ENCODE measurements at regions not wholly inside any gene's neighbourhood (a gene's known extent, or its start where the extent isn't known, plus 50 kb on each side); places are given as distances from the start of the nearest gene placed in this dataset.

- no peak for DNase-seq
Measured at GRCh38 chr2:126774761-126775160, 118.8 kb downstream of the GYPC start.

DNA sequence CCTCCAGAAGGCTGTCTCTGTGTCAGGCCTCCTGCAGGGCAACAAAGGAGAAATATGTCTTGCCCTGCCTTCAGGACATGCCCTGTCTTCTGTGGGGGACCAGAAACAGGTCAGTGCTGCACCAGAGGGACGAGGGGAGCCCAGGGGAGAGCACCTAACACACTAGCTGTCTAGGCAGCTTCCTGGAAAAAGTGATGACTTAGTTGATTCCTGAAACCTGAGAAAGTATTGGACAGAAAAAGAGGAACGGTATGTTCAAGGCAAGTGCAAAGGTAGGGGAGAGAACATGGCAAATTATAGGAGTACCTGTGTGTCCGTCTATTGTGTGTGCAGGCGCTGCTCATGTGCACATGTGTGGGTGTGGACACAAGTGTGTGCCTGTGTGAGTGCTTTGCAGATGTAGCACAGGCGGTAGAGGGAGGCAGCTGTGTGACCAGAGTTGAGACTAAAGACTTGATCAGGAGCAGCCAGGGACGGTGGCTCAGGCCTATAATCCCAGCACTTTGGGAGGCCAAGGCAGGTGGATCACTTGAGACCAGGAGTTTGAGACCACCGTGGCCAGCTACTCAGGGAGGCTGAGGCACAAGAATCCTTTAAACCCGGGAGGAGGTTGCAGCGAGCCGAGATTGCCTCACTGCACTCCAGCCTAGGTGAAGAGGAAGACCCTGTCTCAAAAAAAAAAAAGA, 119.5 kb downstream of the GYPC start:
- DNase-seq: no peak

- DNase-seq: peak in 1 of 2 donors; percentile 12
Measured at GRCh38 chr2:126776255-126776654, 120.3 kb downstream of the GYPC start.

DNA sequence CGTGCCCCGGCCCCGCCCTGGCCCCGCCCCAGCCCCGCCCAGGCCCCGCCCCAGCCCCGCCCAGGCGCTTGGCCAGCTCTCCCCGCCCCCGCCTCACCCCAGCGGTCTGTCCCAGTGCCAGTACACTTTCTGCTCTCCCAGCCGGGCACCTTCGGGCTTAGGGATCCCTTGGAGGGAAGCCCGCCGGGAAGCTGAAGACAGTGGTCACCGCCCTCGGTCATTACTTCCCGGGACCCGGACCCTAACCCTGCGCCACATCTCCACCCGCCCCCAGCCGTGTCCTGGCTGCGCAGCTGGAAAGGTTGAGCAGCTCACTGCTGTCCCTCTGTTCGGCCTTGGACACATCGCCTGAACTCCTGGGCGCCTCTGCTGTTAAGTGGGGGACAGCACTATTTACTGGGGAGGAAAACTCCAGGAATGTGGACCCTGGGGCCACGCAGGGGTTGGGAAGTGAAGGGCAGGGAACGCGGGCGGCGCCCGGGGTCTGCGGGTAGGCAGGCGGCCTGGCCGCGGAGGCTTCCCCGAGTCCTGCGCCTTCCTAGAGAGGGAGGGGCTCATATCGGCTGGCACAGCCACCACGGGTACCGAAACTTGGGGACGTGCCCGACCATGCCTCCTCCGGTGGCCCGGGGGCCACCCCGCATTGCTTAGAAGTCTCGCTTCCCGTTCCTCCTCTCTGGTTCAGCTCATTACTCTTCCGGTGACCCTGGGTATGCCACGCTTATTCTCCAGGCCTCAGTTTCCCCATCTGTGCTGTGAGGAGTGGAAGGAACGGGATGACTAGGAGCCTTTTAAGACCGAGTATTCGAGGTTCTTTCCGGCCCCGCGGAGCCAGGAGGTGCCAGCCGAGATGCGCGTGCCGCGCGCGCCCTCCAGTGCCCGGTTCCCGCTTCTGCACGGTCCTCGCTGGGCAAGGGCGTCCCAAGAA, 121.0 kb downstream of the GYPC start:
- peak; percentile 75 to 83 for DNase-seq

GRCh38 chr2:126777620-126777978, 121.1 kb upstream of the TEX51 start:
- DNase-seq: no peak

GRCh38 chr2:126778561-126779501, 119.9 kb upstream of the TEX51 start:
- no peak for DNase-seq

DNA sequence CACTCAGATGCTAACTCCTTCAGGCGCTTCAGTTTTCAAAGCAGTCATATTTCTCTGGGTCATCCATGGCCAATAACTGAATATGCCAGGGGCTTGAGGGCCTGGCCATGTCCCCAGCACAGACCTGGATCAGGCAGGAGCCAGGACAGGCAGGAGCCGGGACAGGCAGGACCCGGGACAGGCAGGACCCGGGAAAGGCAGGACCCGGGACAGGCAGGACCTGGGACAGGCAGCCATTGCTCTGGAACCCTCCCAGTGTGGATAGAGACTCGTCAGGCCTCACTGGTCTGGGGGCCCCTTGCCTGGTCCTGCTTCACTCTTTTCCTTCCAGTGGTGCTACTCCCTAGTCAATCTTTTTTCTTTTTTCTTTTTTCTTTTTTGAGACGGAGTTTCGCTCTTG, 117.5 kb upstream of the TEX51 start:
- no peak for DNase-seq

GRCh38 chr2:126781806-126782205, 116.9 kb upstream of the TEX51 start:
- no peak for DNase-seq

- DNase-seq: no peak
Measured at GRCh38 chr2:126782648-126783047, 116.0 kb upstream of the TEX51 start.

GRCh38 chr2:126783341-126783740, 115.3 kb upstream of the TEX51 start:
- DNase-seq: no peak

- DNase-seq: no peak
Measured at GRCh38 chr2:126784045-126784444, 114.6 kb upstream of the TEX51 start.

GRCh38 chr2:126784621-126785020, 114.1 kb upstream of the TEX51 start:
- no peak for DNase-seq

GRCh38 chr2:126785236-126785635, 113.5 kb upstream of the TEX51 start:
- no peak for DNase-seq

DNA sequence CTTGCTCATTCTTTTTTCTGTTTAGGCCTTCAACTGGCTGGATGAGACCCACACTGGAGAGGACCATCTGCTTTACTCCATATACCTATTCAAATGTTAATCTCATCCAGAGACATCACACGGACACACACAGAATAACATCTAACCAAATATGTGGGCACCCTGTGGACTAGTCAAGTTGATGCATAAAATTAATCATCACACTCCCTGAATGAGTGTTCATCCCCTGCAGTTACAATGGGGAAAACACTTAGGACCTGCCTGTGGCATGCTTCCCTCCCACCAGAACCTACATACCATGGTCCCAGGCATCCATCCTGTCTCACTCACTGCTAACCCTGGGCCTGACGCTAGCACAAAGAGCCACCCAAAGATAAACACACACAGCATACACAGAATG, 112.8 kb upstream of the TEX51 start:
- DNase-seq: no peak

GRCh38 chr2:126786765-126787164, 111.9 kb upstream of the TEX51 start:
- DNase-seq: no peak

DNA sequence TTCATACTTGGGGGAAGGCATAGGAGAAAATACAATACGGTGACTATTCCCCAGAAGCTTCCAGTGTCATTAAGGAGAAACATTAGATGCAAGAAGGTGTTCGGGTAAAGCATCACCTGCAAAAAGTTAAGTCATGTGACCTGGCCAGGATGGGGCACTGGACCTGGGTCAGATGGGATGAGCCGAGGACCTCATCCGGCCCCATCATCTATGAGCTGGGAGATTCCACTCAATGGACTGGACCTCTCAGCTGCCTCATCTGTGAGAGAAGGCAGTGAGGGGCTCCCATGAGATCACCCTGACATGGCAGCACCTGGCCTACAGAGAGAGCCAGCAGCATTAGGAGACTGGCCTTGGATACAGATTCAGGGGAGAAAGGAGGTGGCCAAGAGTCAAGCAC, 111.4 kb upstream of the TEX51 start:
- DNase-seq: no peak

- no peak for DNase-seq
Measured at GRCh38 chr2:126788113-126788512, 110.6 kb upstream of the TEX51 start.

GRCh38 chr2:126788652-126789051, 110.0 kb upstream of the TEX51 start:
- no peak for DNase-seq

GRCh38 chr2:126790987-126791780, 107.5 kb upstream of the TEX51 start:
- no peak for DNase-seq

- DNase-seq: no peak
Measured at GRCh38 chr2:126792186-126792585, 106.5 kb upstream of the TEX51 start.

DNA sequence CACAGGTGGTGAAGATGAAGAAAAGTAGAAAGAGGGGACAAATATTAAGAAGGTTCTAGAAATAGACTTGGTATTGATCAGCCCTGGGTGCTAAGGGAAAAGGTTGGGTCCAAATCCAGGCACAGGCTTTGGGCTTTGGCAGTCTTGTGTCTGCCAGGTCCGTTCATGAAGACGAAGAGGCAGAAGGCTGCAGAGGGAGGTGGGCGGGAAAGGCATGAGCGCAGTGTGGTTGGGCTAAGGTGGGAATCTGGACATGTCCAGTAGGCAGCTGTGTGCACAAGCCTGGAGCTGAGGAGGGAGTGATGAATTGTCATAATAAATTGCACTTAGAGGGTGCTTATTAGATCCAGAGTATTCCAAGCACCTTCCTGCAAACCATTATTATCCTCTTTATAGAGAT, 105.7 kb upstream of the TEX51 start:
- DNase-seq: no peak
